IMR-90 (cell line): ENCODE measurements at regions not wholly inside any gene's neighbourhood (a gene's known extent, or its start where the extent isn't known, plus 50 kb on each side); places are given as distances from the start of the nearest gene placed in this dataset.

Source experiments
- ATAC-seq: fragments of 200-7000 bp; cut with Tn5 transposase; 2 replicates; pipeline ENCODE4 v1.9.1; 2020; ENCODE audit warnings: low read depth, mild to moderate bottlenecking, moderate library complexity
- BruUV-seq: library from RNA; stranded (reverse); fragments of 400-500 nt; replicated peaks from 2 replicates; lab custom pipeline; 2021; lab: Mats Ljungman, UMichigan
- CTCF ChIA-PET: fragments of 300-600 bp; formaldehyde crosslinking; extraction: SDS; loops from one replicate; lab custom pipeline; 2021; ENCODE audit warnings: antibody characterized with exemption; lab: Yijun Ruan, JAX
- POLR2A ChIA-PET: fragments of 300-600 bp; sonication (Branson Sonifier 250); formaldehyde crosslinking; loops from one replicate; lab custom pipeline; 2022; ENCODE audit warnings: antibody characterized with exemption; ENCODE audit not compliant: unreplicated experiment; lab: Charles Lee
- DNase-seq: peaks from one replicate; pipeline ENCODE4 v3.0.0; 2013
- H2AFZ ChIP-seq: replicated peaks from 2 replicates; pipeline ENCODE3; 2013; ENCODE audit warnings: low read length, mild to moderate bottlenecking; ENCODE audit not compliant: poor library complexity
- H2AK5ac ChIP-seq: 2 replicates; pipeline ENCODE4 v1.6.1; 2013; ENCODE audit warnings: low read depth, low read length, inconsistent platforms
- H2AK9ac ChIP-seq: replicated peaks from 2 replicates; pipeline ENCODE3; 2013; ENCODE audit warnings: mild to moderate bottlenecking, low read depth, low read length, moderate library complexity; ENCODE audit not compliant: poor library complexity
- H2BK120ac ChIP-seq: 2 replicates; pipeline ENCODE4 v1.6.1; 2013; ENCODE audit warnings: low read depth, low read length, inconsistent platforms
- H2BK15ac ChIP-seq: 3 replicates; pipeline ENCODE4 v1.6.1; 2013; ENCODE audit warnings: low read depth, low read length, inconsistent platforms
- H2BK20ac ChIP-seq: 2 replicates; pipeline ENCODE4 v1.6.1; 2013; ENCODE audit warnings: low read depth, mild to moderate bottlenecking, inconsistent platforms, low read length, moderate library complexity
- H2BK5ac ChIP-seq: 2 replicates; pipeline ENCODE4 v1.6.1; 2013; ENCODE audit warnings: mild to moderate bottlenecking, low read depth, low read length, inconsistent platforms; ENCODE audit not compliant: poor library complexity, severe bottlenecking
- H3K14ac ChIP-seq: replicated peaks from 2 replicates; pipeline ENCODE4 v1.6.1; 2013; ENCODE audit warnings: low read depth, low read length, inconsistent platforms
- H3K18ac ChIP-seq: 2 replicates; pipeline ENCODE4 v1.6.1; 2013; ENCODE audit warnings: low read depth, low read length, control low read depth
- H3K23ac ChIP-seq: 2 replicates; pipeline ENCODE4 v1.6.1; 2013; ENCODE audit warnings: low read depth, low read length, inconsistent platforms
- H3K27ac ChIP-seq: 2 replicates; pipeline ENCODE4 v1.5.1; 2013; ENCODE audit warnings: mild to moderate bottlenecking, control low read depth, low read length; ENCODE audit not compliant: insufficient read depth
- H3K27me3 ChIP-seq: 2 replicates; pipeline ENCODE4 v1.6.1; 2013; ENCODE audit warnings: low read length; ENCODE audit not compliant: control insufficient read depth, insufficient read depth
- H3K36me3 ChIP-seq: 2 replicates; pipeline ENCODE4 v1.6.1; 2013; ENCODE audit warnings: low read length, mixed read lengths; ENCODE audit not compliant: control insufficient read depth, insufficient read depth
- H3K4ac ChIP-seq: 2 replicates; pipeline ENCODE4 v1.6.1; 2013; ENCODE audit warnings: low read depth, low read length, inconsistent platforms
- H3K4me1 ChIP-seq: 2 replicates; pipeline ENCODE4 v1.6.1; 2013; ENCODE audit warnings: low read length, mixed read lengths; ENCODE audit not compliant: control insufficient read depth, insufficient read depth
- H3K4me2 ChIP-seq: 2 replicates; pipeline ENCODE4 v1.6.1; 2013; ENCODE audit warnings: low read depth, mild to moderate bottlenecking, control low read depth, low read length, moderate library complexity
- H3K4me3 ChIP-seq: 2 replicates; pipeline ENCODE4 v1.5.1; 2013; ENCODE audit warnings: low read depth, mild to moderate bottlenecking, control low read depth, low read length, moderate library complexity; ENCODE audit not compliant: insufficient read depth
- H3K56ac ChIP-seq: 2 replicates; pipeline ENCODE4 v1.6.1; 2013; ENCODE audit warnings: low read length, inconsistent platforms; ENCODE audit not compliant: insufficient read depth; ENCODE audit errors: extremely low read depth
- H3K79me1 ChIP-seq, 2 experiments: 2 replicates each; pipeline ENCODE4 v1.6.1; 2013; ENCODE audit warnings: low read length in 2 of 2, inconsistent platforms in 1 of 2, low read depth in 1 of 2
- H3K9ac ChIP-seq: 2 replicates; pipeline ENCODE4 v1.6.1; 2013; ENCODE audit warnings: low read depth, low read length, control low read depth
- H3K9me1 ChIP-seq: 2 replicates; pipeline ENCODE4 v1.6.1; 2013; ENCODE audit warnings: low read length, inconsistent platforms; ENCODE audit not compliant: insufficient read depth
- H3K9me3 ChIP-seq: 2 replicates; pipeline ENCODE4 v1.6.1; 2013; ENCODE audit warnings: low read length; ENCODE audit not compliant: control insufficient read depth, insufficient read depth
- H4K20me1 ChIP-seq: 2 replicates; pipeline ENCODE4 v1.6.1; 2013; ENCODE audit warnings: low read length, inconsistent platforms; ENCODE audit not compliant: insufficient read depth
- H4K5ac ChIP-seq: 2 replicates; pipeline ENCODE4 v1.6.1; 2013; ENCODE audit warnings: mild to moderate bottlenecking, low read depth, low read length, control low read depth
- H4K8ac ChIP-seq, 2 experiments: 2 replicates each; pipeline ENCODE4 v1.6.1; 2013; ENCODE audit warnings: low read depth in 2 of 2, low read length in 2 of 2, control low read depth in 1 of 2, inconsistent platforms in 1 of 2
- H4K91ac ChIP-seq: 2 replicates; pipeline ENCODE4 v1.6.1; 2013; ENCODE audit warnings: low read depth, low read length, inconsistent platforms; ENCODE audit not compliant: insufficient read depth
- BHLHE40 ChIP-seq: fragments of 150-350 bp; IDR thresholded peaks from 2 replicates; pipeline ENCODE4 v1.6.1; 2016; ENCODE audit warnings: mild to moderate bottlenecking, low read depth, low read length
- CEBPB ChIP-seq: IDR thresholded peaks from 2 replicates; pipeline ENCODE4 v1.6.1; 2012; ENCODE audit warnings: low read depth, low read length, improper control_type of control experiment
- FOS ChIP-seq: fragments of 150-350 bp; IDR thresholded peaks from 2 replicates; pipeline ENCODE4 v1.6.1; 2016; ENCODE audit warnings: low read depth, low read length
- MAFK ChIP-seq: IDR thresholded peaks from 2 replicates; pipeline ENCODE4 v1.6.1; 2012; ENCODE audit warnings: low read depth, low read length, improper control_type of control experiment
- MAZ ChIP-seq: IDR thresholded peaks from 2 replicates; pipeline ENCODE4 v1.6.1; 2012; ENCODE audit warnings: low read depth, mild to moderate bottlenecking, low read length, improper control_type of control experiment, moderate library complexity, borderline replicate concordance
- NFE2L2 ChIP-seq: fragments of 150-350 bp; IDR thresholded peaks from 2 replicates; pipeline ENCODE4 v1.6.1; 2016; ENCODE audit warnings: low read depth, mild to moderate bottlenecking, low read length
- POLR2A ChIP-seq: IDR thresholded peaks from 2 replicates; pipeline ENCODE4 v1.6.1; 2012; ENCODE audit warnings: mild to moderate bottlenecking, low read depth, low read length
- RAD21 ChIP-seq: IDR thresholded peaks from 2 replicates; pipeline ENCODE4 v1.6.1; 2012; ENCODE audit warnings: low read length, improper control_type of control experiment
- RCOR1 ChIP-seq: IDR thresholded peaks from 2 replicates; pipeline ENCODE4 v1.6.1; 2012; ENCODE audit warnings: mild to moderate bottlenecking, low read length, improper control_type of control experiment; ENCODE audit not compliant: insufficient replicate concordance
- RFX5 ChIP-seq: IDR thresholded peaks from 2 replicates; pipeline ENCODE4 v1.8.0; 2012; ENCODE audit warnings: low read depth, mild to moderate bottlenecking, low read length, moderate library complexity
- WGBS, 2 experiments: methylation state at CpG; one replicate each; pipeline versions ENCODE4 v1.1.5 to v1.1.7; 2013; ENCODE audit warnings: missing lambda C conversion rate in 2 of 2; ENCODE audit not compliant: insufficient read length in 1 of 2; ENCODE audit errors: extremely low coverage in 2 of 2; 5-methylcytosine and 5-hydroxymethylcytosine counted together
- dilution Hi-C: fragments of 300-500 bp; cut with HindIII; formaldehyde crosslinking; loops from one replicate; pipeline ENCODE4 v1.14.3; 2018; ENCODE audit warnings: low sequenced_read_pairs; ENCODE audit not compliant: unreplicated experiment
- in situ Hi-C: fragments of 300-500 bp; cut with MboI; formaldehyde crosslinking; loops from 3 replicates; pipeline ENCODE4 v1.14.3; 2019; ENCODE audit warnings: low sequenced_read_pairs, inconsistent platforms, mixed read lengths
- intact Hi-C: fragments of 100-400 bp; cut with micrococcal nuclease; formaldehyde crosslinking; loops from 2 replicates; pipeline ENCODE4 v1.10.0; 2022
- TF ChIP-seq, protein P1 (sequence below): fragments of 150-350 bp; IDR thresholded peaks from 2 replicates; pipeline ENCODE4 v1.6.1; 2017; ENCODE audit warnings: mild to moderate bottlenecking, antibody characterized with exemption, low read length, low read depth
- TF ChIP-seq, protein P2 (sequence below): conservative IDR thresholded peaks from 2 replicates; pipeline ENCODE4 v1.5.1; 2012; ENCODE audit warnings: mild to moderate bottlenecking, low read depth, low read length, improper control_type of control experiment

DNA sequence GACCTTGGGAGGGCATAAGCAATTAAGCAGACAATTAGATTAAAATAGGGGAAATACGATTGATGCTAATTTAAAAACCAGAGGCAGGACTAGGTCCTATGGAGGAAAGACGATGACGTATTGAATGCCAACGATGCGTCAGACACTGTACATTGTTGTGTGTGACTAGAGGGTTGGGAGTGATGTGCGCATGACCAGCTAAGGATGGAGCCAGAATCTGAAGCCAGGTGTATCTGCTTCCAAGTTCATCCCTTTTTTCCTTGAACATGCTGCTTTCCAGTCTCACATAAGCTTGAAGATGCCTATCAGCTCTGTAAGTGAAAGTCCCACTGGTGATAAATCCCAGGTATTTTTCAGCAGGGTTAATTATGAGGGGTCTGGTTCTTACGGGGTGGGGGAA lies 576.2 kb downstream of the MATN1 start:
- H2BK20ac ChIP-seq, result no peak overlapping the region
- ATAC-seq (no peak), DNase-seq (no peak)
- in situ Hi-C loops, result no loop called here
- H3K27ac ChIP-seq, result no peak overlapping the region
- no peaks in the 10 kb centered on the region; the same call in 1 of the 2 replicates for H3K9me3 ChIP-seq
- no peak overlapping the region for H4K5ac ChIP-seq
- H2AFZ ChIP-seq, result no peak overlapping the region
- H2BK15ac ChIP-seq, result no peak overlapping the region
- POLR2A ChIA-PET, result no interaction called here
- CTCF ChIA-PET, result no interaction called here
- no peak overlapping the region for H3K14ac ChIP-seq
- intact Hi-C loops, result no loop called here
- H3K4me3 ChIP-seq, result no peak overlapping the region
- WGBS, 2 experiments, result 83% methylated on average over 5 of the region's 7 CpGs; no CpG with 5 or more reads in 1 of the 2 experiments
- TF ChIP-seq MAZ (no peak), NFE2L2 (no peak), RCOR1 (no peak), RFX5 (no peak), MAFK (no peak), RAD21 (no peak), FOS (no peak), CEBPB (no peak), BHLHE40 (no peak), POLR2A (no peak)
- TF ChIP-seq, protein P1, sequence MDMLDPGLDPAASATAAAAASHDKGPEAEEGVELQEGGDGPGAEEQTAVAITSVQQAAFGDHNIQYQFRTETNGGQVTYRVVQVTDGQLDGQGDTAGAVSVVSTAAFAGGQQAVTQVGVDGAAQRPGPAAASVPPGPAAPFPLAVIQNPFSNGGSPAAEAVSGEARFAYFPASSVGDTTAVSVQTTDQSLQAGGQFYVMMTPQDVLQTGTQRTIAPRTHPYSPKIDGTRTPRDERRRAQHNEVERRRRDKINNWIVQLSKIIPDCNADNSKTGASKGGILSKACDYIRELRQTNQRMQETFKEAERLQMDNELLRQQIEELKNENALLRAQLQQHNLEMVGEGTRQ, result no peak
- TF ChIP-seq, protein P2, sequence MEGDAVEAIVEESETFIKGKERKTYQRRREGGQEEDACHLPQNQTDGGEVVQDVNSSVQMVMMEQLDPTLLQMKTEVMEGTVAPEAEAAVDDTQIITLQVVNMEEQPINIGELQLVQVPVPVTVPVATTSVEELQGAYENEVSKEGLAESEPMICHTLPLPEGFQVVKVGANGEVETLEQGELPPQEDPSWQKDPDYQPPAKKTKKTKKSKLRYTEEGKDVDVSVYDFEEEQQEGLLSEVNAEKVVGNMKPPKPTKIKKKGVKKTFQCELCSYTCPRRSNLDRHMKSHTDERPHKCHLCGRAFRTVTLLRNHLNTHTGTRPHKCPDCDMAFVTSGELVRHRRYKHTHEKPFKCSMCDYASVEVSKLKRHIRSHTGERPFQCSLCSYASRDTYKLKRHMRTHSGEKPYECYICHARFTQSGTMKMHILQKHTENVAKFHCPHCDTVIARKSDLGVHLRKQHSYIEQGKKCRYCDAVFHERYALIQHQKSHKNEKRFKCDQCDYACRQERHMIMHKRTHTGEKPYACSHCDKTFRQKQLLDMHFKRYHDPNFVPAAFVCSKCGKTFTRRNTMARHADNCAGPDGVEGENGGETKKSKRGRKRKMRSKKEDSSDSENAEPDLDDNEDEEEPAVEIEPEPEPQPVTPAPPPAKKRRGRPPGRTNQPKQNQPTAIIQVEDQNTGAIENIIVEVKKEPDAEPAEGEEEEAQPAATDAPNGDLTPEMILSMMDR, result no peak
- no TSS peak for BruUV-seq
- no peak overlapping the region for H2BK120ac ChIP-seq
- no peak overlapping the region for H2AK9ac ChIP-seq
- no peaks in the 10 kb centered on the region for H3K9me1 ChIP-seq
- H3K36me3 ChIP-seq, result no peaks in the 10 kb centered on the region
- H4K91ac ChIP-seq, result no peak overlapping the region
- no peak overlapping the region for H3K23ac ChIP-seq
- no peak overlapping the region for H4K8ac ChIP-seq
- H3K9ac ChIP-seq, result no peak overlapping the region
- H3K4ac ChIP-seq, result no peak overlapping the region
- no peaks in the 10 kb centered on the region for H3K27me3 ChIP-seq
- no peak overlapping the region for H2BK5ac ChIP-seq
- no peaks in the 10 kb centered on the region for H3K4me1 ChIP-seq
- no peaks in the 10 kb centered on the region for H4K20me1 ChIP-seq
- no peak overlapping the region for H3K18ac ChIP-seq
- no peak overlapping the region for H2AK5ac ChIP-seq
- no peak overlapping the region for H3K4me2 ChIP-seq
- no peak overlapping the region for H3K56ac ChIP-seq
- H3K79me1 ChIP-seq, result no peaks in the 10 kb centered on the region
- dilution Hi-C loops, result no loop called here
